C4-2B (cell line): ENCODE measurements at regions not wholly inside any gene's neighbourhood (a gene's known extent, or its start where the extent isn't known, plus 50 kb on each side); places are given as distances from the start of the nearest gene placed in this dataset.

Experiments
- CTCF ChIP-seq: fragments of 450-650 bp; conservative IDR thresholded peaks from 2 replicates; pipeline ENCODE4 v1.5.1; 2017; ENCODE audit warnings: mild to moderate bottlenecking
- ZFX ChIP-seq: fragments of 450-650 bp; IDR thresholded peaks from 2 replicates; pipeline ENCODE4 v1.6.1; 2017

DNA sequence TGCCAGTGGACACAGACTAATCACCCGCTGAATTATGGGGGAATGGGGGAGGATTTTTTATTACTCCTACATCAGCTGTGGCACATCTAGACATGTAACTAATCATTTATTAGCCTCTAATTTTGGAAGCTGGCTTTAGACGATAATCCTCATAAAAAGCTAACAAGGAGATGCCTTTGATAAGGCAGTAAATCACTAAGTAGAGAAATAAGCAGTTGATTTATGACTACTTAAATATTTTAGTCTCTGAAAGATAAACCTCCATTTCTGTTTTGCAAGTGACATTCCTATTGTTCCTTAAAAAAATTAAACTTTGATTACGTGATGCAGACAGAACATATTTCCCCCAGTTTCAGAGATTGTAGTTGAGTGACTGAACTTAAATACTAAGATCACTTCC lies 206.4 kb upstream of the CDKN2B start:
- TF ChIP-seq CTCF (no peak), ZFX (no peak)
